HG03520 (cell line): ENCODE measurements at regions not wholly inside any gene's neighbourhood (a gene's known extent, or its start where the extent isn't known, plus 50 kb on each side); places are given as distances from the start of the nearest gene placed in this dataset.

ENCODE experiments used
- ATAC-seq: cut with Tn5 transposase; IDR thresholded peaks from one replicate; pipeline ENCODE4 v1.9.1; 2021; ENCODE audit warnings: mild to moderate bottlenecking, moderate library complexity; ENCODE audit not compliant: unreplicated experiment

DNA sequence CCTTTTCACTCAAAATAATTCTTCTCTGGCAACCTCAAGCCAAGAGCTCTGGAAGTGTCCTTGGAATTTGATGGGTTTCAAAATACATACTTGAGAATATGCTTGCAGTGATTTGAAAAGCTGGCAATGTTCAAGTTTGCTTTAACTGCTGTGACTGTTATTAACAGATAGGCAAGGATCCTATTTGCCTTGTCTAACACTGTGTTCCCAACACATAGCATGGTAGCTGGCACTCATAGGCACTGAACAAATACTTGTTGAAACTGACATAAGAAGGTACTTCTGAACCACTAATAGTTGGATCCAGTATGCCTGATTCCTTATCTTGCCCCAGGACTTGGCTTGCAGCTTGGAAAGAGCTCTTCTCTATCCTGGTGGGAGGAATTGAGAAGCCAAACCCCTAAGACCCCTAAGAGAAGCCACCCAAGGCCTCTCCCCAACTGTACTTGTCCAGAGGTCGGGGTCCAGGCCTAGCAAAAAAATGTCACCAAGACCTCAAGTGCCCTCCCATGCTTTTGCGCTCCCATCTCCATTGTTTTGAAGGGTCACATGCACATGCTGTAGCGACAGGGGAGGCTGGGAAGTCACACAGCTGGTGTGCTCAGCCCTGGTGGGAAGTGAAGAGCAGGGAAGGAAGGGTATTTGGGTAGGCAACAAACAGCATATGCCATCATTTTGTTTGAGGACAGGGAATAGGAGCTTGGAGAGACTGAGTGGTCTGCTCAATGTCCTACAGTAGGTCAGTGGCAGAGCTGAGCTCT, 118.4 kb upstream of the HAAO start:
- no peak for ATAC-seq

DNA sequence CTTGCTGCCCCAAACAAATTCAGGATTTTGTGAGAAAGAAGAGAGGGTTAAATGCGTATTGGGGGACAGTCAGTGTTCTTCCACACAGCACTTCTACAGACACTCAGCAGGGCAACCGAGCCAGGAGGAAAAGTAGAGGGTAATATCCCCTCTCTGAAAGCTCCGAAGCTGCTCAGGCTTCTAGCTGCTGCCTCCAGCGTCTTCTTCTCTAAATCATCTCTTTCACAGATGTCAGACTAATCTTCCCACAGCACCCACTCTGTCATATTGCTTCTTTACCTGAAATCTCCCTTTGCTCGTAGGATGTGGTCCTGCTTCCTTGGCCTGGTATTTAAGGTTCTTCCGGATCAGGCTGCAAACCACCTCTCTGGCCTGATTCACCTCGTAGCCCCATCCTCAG, 117.6 kb upstream of the HAAO start:
- ATAC-seq = no peak

DNA sequence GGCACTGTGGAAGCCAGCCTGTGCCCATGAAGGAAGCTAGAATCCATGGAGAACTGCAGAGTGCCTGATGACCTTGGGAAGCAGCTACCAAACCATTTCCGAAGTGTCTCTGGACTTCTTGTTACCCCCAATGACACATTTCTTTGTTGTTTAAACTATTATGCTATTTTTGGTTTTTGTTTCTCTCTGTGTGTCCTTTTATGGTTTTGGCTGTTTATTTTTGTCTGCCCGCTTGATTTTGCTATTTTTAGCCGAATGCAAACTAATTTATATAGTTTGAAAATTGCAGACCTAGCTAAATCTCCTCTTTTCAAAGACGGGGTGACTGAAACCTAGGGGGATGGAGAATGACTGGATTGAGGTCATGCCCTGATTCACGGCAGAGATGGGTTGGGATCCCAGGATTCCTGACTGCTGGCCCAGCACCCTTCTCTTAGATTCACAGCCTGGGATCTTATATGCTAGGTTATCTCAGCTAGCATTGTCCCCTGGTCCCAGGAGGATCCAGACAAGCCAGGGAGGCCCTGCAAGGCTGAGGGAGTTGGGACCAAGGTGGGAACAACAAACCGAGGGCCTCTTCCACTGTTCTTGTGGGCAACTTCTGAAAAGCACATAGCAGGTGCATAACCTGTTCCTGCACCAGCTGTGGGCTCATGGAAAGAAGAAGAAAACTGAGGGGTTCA, 116.3 kb upstream of the HAAO start:
- no peak for ATAC-seq

DNA sequence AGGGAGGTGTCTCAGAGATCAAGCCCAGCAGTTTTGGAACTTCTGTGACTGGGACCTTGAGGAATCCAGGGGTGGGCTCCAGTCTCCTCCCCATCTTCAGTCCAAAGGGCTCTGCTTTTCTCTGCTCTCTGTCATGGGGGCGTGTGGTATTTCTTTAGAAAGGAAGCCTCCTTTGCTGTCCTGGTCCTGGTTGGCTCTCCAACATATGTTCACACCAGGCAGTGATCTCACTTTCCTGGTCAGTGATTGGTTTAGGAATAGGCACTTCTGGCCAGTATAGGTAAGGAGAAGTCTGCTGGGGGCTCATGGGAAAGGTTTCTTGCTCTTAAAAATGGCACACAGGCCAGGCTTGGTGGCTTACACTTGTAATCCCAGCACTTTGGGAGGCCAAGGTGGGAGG, 115.5 kb upstream of the HAAO start:
- ATAC-seq = no peak

DNA sequence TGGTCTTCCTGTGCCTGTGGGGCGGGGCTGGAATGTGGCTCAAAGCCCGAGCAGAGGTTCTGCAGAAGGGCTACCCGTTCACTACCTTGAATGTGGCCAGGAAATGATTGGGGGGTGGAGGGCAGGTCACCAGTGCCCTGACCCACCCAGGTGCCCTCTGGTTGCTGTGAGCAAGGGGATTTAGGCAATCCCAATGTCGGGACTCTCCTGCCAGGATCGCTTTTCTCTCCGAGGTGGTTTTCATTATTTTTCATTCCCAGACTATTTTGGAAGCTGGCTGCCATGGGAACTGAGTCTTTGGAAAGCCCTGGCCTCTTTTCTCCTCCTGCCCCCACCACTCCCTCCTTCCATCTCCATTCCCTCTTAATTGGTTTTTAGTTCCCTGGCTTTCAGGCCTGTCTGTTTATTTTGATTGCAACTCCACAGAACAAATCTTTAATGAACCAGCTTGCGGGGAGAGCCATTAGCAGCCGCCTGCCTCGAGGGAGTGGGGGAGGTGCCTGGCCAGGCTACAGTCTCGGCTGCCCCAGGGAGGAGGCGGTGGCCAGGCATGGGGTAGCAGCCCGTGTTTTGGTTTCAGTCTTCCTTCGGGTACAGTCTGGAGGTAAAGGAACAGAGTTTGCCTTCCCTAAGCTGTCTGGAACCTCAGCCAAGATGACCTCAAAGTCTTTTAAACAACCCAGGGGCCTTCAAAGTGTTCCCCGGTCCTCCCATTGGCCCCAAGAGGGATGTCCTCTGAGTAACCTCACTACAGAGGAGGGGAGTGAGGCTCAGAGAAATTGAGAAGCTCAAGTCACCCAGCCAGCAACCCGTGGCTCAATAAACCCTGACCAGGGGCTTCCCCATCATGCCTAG, 114.4 kb upstream of the HAAO start:
- no peak for ATAC-seq

DNA sequence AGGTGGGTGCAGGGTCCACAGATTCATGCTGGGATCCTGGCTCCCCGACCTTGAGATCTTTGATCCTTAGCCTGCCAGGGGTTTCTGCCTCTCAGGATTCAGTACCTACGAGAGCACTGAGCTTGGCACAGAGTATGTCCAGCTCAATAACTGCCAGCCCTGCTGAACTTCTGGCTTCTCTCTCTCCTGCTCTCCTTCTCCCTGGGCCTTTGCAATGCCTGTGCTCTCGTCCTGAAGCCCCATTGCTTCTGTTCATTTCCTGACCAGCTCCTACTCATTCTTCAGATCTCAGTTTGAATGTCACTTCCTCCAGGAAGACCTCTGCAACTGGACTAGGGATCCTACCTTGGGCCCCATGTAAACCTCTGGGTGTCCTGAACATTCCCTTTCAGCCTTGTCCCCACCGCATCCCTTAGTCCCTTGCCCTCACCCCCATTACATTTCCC, 113.8 kb upstream of the HAAO start:
- ATAC-seq = no peak

DNA sequence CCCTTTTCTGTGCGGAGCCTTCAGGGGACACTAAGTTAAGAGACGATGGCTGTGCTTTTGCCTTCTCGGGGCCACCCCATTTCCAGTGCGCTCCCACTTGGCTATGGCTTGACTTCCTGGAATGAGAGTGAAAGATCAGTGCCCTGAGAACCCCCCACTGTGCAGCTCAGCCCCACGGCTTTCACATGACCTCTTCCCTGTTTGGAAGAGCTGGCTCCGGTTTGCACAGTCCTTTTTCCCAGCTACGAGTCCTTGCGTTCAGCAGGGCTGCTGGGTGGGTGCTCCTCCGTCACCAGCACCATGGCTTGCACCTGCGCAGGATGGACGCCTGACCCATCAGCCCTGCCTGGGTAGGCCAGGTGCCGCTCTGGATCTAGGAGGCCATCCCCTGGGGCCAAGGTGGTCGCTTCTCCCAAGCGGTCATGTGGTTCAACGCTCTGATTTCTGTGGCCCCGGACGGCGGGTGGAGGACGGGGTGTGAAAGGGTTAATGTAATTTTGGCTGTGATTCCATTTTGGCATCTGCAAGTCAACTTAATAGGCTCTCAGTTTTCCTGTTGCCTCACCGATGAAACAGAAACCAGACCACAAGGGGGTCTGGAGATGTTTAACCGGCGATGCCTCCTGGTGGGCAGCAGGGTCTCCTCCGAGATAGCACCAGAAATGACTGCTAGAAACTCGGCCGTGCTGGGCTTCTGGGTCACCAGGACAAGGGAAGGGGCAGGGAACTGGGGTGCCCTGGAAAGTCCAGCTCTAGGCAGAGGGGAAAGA, 113.1 kb upstream of the HAAO start:
- no peak for ATAC-seq

DNA sequence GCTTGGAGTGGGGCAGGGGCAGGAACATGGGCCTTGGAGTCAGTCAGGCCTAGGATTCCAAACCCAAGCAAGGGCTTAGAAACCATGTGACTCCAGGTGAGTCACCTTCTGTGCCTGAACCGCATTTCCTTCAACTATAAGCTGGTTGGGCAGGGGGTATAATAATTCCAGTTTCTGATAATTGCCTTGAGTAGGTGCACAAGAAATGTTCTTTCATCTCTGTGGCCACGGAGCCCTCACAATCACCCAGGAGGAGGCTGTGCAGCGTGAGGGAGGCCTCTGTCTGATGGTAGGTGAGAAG, 112.1 kb upstream of the HAAO start:
- ATAC-seq = no peak

DNA sequence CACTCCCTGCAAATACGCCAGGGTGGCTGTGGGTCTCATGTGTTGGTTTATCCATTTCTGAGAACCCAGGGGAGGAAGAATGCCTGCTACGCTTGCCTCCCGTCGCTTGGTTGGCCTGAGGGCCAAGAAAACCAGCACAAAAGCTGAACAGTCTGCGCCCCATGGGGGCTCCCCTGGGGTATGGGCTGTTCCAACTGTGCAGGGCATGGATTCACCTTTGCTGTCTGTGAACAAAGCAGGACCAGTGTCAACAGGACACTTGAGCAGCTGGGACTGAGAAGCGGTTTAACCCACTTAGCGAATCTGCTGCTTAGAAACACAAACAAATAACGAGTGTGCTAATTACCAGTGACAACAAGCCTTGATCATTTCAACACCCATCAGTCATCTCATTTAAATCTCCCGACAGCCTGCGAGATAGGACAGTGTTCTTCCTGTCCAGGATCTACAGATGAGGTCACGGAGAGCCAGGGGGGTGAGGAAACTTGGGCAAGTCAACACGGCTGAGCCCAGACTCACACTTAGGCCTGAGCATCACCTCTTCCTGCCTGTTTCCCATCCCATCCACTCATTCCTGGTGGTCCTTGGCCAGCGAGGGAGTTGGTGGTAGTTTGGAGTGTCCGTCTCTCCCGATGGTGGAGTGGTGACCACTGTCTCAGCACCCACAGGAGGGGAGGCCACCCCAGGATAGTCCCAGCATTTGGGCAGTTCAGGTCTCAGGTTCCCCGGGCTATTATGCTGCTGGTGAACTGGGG, 111.6 kb upstream of the HAAO start:
- ATAC-seq = no peak

DNA sequence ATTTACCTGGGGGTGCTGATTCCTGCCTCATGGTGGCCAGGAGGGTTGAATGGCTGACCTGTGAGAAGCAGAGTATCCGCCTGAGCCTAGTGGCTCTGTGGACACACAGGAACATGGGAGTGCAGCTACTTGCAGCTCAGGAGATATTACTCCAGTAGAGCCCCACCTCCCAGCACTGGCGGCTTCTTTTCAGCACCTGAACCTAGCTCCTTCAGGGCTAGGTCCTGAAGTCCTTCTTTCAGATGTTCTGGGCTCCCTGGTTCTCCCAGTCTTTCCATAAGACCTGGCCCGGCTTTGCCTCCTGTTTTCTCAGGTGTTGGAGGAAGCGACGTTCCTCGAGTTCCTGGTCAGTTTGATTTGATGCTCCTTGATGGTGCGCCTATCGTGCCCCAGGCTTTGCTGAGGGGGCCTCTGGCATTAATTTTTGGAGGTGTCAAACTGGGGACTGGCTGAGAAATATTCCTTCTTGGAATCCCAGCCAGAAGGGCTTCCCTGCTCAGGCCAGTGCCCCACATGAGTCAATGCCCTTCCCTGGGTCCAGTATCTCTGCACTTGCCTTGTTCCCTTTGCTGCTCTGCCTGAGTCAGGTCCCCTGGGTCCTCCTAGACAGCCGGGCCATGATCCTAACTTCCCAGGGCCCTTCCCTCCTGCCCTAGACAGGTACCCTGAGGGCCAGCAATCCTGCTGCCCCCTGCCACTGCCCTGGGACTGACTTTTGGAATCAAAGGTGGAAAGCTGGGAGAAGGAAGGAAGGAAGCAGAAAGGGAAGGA, 110.7 kb upstream of the HAAO start:
- no peak for ATAC-seq

DNA sequence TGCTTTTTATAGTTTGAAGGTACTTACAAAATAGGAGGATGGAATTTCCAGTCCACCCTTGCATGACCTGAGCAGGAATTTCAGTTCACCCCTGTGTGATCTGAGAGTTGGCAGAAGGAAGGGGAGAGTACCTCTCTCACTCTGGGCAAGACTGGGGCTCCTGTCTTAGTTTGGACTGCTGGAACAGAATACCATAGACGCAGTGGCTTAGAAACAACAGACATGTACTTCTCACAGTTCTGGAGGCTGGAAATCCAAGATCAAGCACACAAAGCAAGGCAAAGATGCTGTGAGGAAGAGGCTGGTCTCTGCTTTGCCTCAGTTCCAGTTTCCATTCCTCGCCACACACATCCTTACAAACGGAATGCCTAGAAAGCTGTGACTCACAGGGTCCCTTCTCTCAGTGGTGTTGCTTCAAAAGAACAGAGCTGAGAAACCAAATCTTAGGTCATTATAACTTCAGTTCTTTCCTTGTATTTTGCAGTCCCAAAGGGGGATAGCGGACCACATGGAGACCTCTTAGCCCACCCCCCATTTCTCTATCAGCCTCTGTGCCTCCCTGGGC, 108.8 kb upstream of the HAAO start:
- no peak for ATAC-seq

DNA sequence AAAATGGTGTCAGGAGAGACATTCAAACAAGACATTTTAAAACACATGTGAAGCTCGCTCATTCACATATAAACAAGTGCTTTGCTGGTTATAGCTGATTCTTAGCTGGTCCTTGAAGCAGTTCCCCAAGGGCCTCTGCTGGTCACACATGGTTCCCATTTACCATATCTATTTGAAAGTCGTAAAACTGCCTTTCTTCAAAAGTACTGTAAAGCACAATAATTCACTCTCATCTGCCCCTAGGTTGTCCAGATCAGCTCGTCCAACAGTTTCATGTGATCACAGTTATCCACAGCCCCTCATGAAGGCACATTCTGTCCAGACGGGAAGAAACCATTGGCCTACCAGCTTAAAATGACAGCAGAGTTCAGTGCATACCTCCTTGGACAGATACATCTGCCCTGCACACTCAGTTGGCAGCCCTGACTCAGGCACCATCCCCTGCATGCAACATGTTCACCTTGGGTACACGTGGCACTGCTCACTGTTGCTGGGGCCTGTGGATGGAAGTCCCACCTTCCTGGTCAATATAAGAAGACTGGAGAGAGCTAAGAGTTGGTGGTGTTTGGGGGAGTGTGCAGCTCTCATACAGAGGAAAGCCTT, 108.0 kb upstream of the HAAO start:
- ATAC-seq = no peak

DNA sequence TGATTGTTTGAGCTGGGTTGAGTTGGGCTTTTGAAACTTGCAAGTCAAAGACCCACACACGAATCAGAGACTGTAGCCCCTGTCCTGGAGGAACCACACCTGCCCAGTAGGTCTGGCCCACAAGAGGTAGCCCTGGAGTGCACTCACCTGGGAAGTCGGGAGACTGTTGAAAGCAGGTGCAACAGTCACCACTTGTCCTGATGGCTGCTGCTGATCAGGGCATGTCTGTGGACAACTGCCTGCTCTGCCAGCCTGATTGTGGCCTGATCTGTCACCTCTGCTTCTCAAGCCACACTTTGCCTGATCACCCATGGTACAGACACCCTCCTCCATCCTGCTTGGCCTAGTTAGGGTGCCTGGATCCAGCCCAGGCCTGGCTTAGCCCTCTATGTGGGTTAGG, 105.0 kb upstream of the HAAO start:
- ATAC-seq = no peak

DNA sequence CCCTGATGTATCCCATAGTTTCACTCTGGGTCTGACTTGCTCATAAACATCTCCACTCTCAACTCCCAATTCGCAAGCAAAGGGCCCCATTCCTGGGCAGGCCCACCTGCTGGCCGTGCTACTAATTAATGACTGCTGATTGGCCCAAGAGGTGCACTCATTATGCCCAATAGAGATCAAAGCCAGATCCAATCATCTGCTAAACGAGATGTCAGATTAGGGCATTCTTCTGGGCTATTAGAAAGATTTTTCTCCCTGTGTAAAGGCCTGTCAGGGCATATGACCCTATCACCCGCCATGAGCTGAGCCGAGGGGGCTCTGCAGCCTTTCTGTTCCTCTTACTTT, 103.4 kb upstream of the HAAO start:
- ATAC-seq = no peak

DNA sequence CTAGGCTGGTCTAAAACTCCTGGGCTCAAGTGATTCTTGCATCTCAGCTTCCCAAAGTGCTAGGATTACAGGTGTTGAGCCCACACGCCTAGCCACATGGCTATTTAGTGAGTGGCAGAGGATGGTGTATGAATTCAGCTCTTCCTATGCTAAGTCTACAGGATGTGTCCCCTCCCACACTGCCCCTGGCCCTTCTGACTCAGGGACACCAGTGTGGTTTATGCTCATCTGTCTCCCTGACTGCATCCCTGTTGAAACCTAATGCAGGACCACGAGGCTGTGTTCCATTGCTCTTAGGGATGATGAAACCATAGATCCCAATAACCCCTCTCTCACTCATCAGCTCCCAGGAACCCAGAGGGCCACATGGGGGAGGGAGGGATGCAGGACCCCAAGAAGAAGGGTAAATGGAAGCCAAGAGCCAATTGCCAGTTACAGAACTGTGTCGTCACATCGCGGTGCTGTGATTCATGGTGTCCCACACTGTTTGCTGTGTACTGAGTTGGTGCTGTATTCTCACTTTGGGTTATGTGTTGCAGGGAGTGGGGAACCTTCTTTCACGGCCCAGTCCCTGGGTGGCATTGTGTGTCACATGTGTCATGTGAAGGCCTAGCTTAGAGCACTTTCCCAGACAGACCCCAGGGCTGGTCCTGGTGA, 102.9 kb upstream of the HAAO start:
- ATAC-seq = no peak

DNA sequence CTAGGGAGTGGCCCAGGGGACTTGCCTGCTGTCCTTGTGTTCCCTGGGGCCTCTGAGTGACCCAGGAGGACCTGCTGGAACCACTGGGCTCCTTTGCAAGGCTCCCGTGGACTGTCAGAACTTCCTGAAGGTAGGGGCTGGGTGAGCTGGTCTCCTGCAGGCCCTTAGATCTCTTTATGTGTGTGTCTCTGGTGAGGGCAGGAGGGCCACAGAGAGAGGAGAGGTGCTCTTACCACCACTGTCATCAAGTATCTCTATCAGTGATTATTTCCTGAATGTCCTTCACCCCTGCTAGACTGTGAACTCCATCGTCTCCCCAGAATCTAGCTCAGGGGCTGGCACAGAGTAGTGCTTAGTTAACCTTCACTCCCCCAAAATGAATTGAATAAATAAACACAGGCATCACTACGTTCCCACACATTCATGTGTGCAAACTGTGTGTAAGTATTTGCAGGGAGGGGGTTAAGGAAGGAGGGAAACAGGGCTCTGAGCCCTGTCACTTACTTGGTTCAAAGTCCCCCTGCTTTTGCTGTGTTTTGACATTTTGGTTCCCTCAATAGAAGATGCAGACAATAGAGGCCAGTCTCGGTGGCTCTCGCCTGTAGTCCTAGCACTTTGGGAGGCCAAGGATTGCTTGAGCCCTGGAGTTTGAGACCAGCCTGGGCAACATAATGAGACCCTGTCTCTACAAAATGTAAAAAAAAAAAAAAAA, 100.8 kb upstream of the HAAO start:
- ATAC-seq = no peak

DNA sequence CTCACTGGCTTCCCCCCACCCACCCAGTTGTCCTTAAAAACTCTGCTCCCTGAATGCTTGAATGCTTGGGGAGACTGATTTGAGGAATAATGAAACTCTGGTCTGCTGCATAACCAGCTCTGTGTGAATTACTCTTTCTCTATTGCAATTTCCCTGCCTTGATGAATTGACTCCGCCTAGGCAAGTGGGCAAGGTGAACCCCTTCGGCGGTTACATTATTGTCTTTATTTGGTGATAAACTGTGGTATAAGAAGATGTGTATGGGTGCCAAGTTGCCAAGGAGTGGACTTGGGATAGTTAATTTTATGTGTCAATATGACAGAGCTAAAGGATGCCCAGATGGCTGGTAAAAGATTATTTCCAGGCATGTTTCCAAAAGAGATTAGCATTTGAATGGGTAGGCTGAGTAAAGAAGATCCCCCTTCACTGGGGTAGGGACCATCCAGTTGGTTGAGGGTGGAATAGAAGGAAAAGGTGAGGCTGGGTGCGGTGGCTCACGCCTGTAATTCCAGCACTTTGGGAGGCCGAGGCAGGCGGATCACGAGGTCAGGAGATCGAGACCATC, 98.5 kb upstream of the HAAO start:
- no peak for ATAC-seq
